Activated naive CD8-positive, alpha-beta T cell treated with anti-CD3 and anti-CD28 coated beads, Interleukin-2, amount 50 U/mL, for 24 hours (primary cell): ENCODE measurements at regions not wholly inside any gene's neighbourhood (a gene's known extent, or its start where the extent isn't known, plus 50 kb on each side); places are given as distances from the start of the nearest gene placed in this dataset.
"Not testable (repeated sequence)": the region's sequence is repeated elsewhere in the genome, so short reads cannot be mapped to it uniquely, and the experiment has no call there.

ENCODE experiments used
- ATAC-seq: fragments of 150-1000 bp; cut with Tn5 transposase; one replicate; pipeline ENCODE4 v1.10.0; 2021
- DNase-seq: peaks from one replicate; pipeline ENCODE4 v3.0.0; 2021
- H3K27ac Mint-ChIP-seq: one replicate; pipeline ENCODE4 v1.8.0; 2021; ENCODE audit warnings: mild to moderate bottlenecking, mixed read lengths
- H3K27me3 Mint-ChIP-seq: one replicate; pipeline ENCODE4 v1.8.0; 2021; ENCODE audit warnings: mixed read lengths
- H3K36me3 Mint-ChIP-seq: one replicate; pipeline ENCODE4 v1.8.0; 2021; ENCODE audit warnings: low read depth, mixed read lengths
- H3K4me1 Mint-ChIP-seq: one replicate; pipeline ENCODE4 v1.8.0; 2021; ENCODE audit warnings: mixed read lengths
- H3K4me3 Mint-ChIP-seq: one replicate; pipeline ENCODE4 v1.8.0; 2021; ENCODE audit warnings: mild to moderate bottlenecking, moderate library complexity, mixed read lengths
- H3K9me3 Mint-ChIP-seq: one replicate; pipeline ENCODE4 v1.8.0; 2021; ENCODE audit warnings: mixed read lengths

DNA sequence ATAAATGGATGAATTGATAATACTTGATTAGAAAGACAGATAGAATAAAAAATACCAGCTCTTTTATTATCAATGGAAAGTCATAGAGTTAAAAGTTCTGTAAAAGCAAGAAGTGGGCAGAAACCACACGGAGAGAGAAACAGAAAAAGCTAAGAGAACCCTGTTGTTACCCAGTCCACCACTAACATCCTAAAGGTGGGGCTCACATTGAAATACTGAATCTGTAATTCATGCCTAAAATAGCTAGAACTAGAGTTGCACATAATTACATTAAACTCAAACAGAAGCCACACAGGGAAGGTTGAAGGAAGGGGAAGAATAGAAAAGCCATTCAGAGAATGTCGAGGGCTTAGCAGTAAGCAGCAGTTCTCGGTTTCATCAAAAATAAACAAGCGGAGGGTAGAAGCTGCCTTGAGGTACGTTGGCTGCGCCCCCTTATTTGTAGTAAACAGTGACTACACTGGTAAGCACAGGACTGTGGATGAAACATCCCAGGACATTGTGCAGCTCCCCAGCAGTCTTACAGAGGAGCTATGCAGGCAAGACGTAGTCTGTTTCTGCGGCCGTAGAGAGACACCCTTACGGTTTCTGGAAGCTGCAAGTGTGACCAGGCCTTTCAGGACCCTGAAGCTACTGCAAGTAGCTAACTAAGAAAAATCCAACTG, 1247.0 kb upstream of the GYPC start:
- DNase-seq (no peak), ATAC-seq (no peak)
- Mint-ChIP-seq H3K27ac (no peak overlapping the region), H3K4me3 (no peak overlapping the region), H3K4me1 (no peaks in the 10 kb centered on the region), H3K27me3 (no peaks in the 10 kb centered on the region), H3K9me3 (peaks cover 10% of the 10 kb centered on the region), H3K36me3 (no peaks in the 10 kb centered on the region)

DNA sequence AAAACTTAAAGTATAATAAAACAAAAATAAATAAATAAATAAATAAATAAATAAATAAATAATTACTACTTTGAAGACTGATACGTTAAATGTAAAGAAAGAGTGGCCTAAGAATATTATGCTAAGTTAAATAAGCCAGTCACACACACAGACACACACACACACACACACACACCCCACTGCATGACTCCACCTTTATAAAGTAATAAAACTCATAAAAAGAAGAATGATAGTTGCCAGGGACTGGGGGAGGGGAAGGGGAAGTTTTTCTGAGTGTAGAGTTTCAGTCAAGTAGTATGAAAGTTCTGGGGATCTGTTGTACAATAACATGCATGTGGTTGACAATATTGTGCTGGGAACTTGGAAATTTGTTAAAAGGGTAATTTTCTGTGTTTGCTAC, 1237.5 kb upstream of the GYPC start:
- no peak for DNase-seq
- H3K27me3 Mint-ChIP-seq = no peaks in the 10 kb centered on the region

DNA sequence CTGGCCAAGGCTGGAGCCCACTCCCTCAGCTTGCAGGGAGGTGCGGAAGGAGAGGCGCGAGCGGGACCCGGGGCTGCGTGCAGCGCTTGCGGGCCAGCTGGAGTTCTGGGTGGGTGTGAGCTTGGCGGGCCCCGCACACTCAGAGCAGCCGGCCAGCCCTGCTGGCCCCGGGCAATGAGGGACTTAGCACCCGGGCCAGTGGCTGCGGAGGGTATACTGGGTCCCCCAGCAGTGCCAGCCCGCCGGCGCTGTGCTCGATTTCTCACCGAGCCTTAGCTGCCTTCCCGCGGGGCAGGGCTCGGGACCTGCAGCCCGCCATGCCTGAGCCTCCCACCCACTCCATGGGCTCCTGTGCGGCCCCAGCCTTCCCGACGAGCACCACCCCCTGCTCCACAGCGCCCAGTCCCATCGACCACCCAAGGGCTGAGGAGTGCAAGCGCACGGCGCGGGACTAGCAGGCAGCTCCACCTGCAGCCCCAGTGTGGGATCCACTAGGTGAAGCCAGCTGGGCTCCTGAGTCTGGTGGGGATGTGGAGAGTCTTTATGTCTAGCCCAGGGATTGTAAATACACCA, 1233.7 kb upstream of the GYPC start:
- not testable (repeated sequence) for H3K27ac Mint-ChIP-seq, H3K9me3 Mint-ChIP-seq, H3K4me1 Mint-ChIP-seq, H3K4me3 Mint-ChIP-seq, DNase-seq, H3K27me3 Mint-ChIP-seq, ATAC-seq, H3K36me3 Mint-ChIP-seq

More for the DNA sequence above, 1237.5 kb upstream of the GYPC start:
- Mint-ChIP-seq H3K27ac (no peak overlapping the region), H3K4me1 (no peaks in the 10 kb centered on the region), H3K4me3 (no peak overlapping the region), H3K36me3 (no peaks in the 10 kb centered on the region), H3K9me3 (peaks cover 4% of the 10 kb centered on the region)
- ATAC-seq = no peak

DNA sequence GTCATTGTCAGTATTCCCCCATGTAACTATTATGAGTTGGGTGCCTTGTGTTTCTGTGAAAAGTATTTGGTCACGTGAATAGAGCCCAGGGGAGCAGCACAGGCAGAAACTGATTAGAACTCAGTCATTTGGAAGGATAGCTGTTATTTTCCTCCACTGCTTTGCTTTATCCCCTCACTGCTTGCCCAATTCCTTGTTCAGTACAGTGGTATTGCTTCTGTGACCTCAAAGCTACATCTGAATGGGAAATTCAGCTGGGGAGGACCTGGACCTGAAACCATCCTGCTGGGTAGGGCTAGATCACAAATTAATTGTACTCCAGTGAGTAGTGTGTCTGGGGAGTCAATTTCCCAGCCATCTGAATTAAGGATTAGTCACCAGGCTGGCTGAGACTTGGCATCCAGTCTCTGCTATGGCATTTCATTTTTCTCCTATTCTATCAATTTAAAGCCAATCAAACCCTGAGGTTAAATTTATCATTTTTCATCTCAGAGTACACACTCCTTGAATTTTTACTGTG, 1231.6 kb upstream of the GYPC start:
- ATAC-seq = no peak
- H3K9me3 Mint-ChIP-seq = no peaks in the 10 kb centered on the region
- H3K4me1 Mint-ChIP-seq = no peaks in the 10 kb centered on the region
- no peak overlapping the region for H3K4me3 Mint-ChIP-seq
- H3K27me3 Mint-ChIP-seq = no peaks in the 10 kb centered on the region
- no peaks in the 10 kb centered on the region for H3K36me3 Mint-ChIP-seq
- H3K27ac Mint-ChIP-seq = no peak overlapping the region
- DNase-seq = no peak

DNA sequence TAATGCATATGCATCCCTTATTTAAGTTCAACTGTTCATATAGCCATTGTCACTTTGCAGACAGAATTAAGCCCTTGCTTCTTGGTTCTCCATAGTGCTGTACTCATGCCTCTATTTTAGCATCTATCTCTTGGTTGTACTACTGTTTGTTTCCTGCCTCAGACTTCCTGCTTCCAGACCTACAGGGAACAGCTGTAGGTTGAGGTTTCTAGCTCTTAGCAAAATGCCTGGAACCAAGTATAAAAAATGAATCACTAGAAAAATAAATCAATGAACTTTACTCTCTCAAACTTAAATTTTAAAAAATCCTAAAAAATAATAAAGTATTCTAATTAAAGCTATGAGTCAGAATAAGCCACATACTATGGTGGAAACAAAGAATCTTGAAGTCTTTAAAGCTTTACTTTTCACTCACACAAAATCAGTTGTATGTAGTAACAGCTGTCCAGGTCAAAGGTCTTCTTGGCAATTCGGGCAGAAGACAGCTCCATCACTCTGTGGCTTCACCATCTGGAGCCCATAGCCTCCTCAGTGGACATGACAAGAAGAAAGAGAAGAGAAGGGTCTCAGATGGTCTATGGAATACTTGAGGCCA, 1228.1 kb upstream of the GYPC start:
- Mint-ChIP-seq H3K4me3 (no peak overlapping the region), H3K36me3 (no peaks in the 10 kb centered on the region), H3K4me1 (no peaks in the 10 kb centered on the region), H3K9me3 (no peaks in the 10 kb centered on the region), H3K27me3 (no peaks in the 10 kb centered on the region), H3K27ac (no peak overlapping the region)
- ATAC-seq (no peak), DNase-seq (no peak)

DNA sequence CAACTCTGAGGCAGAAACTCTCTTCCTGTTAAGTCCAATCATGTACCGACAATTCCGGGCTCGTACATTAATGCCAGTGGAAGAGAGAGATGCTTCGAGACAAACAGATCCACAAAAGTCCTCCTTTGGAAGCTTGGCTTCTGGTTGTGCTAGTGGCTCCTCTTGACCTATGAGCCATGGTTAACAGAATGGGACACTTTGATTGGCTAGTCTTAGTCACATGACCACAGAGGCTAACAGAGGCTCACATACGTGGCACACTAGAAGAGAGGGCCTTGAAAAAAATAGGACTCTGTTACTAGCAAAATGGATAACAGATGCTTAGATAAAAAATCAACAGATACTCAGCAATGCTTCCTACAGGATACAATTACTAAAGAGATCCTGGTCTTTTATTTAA, 1211.9 kb upstream of the GYPC start:
- no peaks in the 10 kb centered on the region for H3K27me3 Mint-ChIP-seq
- H3K4me1 Mint-ChIP-seq = no peaks in the 10 kb centered on the region
- no peak overlapping the region for H3K27ac Mint-ChIP-seq
- H3K9me3 Mint-ChIP-seq = peaks cover 14% of the 10 kb centered on the region
- no peaks in the 10 kb centered on the region for H3K36me3 Mint-ChIP-seq
- ATAC-seq (no peak), DNase-seq (no peak)
- H3K4me3 Mint-ChIP-seq = no peak overlapping the region

DNA sequence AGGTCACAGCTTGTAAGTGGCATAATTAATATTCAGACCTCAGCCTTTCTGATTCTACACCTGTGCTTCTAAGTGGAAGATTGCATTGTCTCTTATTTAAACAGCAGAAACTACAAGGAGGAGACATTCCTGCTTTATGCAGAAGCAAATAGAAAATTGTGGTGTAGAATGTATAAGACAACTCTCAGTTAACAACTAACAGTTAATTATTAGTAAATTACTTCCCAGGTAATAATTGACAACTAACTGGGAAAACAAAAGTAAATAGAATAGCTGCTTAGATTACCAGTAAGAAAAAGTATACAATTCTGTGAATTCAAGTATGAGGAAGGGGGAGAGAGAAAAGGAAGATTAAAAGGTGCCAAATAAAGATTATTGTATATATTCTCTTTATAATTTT, 1210.5 kb upstream of the GYPC start:
- Mint-ChIP-seq H3K4me1 (no peaks in the 10 kb centered on the region), H3K4me3 (no peak overlapping the region), H3K9me3 (peaks cover 25% of the 10 kb centered on the region), H3K36me3 (no peaks in the 10 kb centered on the region), H3K27ac (no peak overlapping the region), H3K27me3 (no peaks in the 10 kb centered on the region)
- no peak for ATAC-seq
- DNase-seq = no peak

DNA sequence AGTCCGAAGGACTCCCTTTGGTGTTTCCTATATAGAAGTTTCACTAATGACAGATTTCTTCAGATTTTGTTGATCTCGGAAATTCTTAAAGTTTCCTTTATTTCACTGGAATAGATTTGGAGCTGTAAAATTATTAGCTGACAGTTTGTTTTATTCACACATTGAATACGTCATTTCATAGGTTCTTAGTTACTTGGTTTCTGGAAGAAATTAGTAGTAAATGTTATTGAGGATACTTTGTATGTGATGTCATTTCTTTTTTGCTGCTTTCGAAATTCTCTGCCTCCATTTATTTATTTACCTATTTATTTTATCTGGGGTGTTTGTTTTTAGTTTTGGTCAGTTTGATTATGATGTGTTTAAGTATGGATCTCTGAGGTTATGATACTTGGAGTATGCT, 1205.9 kb upstream of the GYPC start:
- DNase-seq = no peak
- H3K4me1 Mint-ChIP-seq = no peaks in the 10 kb centered on the region
- H3K27ac Mint-ChIP-seq = no peak overlapping the region

DNA sequence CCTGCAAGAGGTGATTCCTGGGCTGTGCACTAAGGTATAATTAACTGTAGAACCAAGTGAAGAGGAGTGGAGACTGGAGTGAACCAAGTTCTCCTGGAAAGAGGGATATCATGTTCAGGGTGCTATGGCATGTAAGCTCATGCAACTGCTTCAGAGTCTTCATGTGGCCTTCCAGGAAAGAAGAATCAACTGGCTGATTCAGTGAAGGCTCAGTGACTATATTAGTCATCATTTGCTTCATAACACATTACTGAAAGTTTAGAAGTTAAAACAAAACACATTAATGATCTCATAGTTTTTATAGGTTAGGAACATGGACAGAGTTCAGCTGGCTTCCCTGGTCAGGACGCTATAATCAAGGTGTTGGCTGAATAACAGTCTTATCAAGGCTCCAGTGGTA, 1200.8 kb upstream of the GYPC start:
- ATAC-seq = no peak
- Mint-ChIP-seq H3K27me3 (no peaks in the 10 kb centered on the region), H3K9me3 (peaks cover 17% of the 10 kb centered on the region), H3K4me3 (no peak overlapping the region), H3K36me3 (no peaks in the 10 kb centered on the region), H3K27ac (no peak overlapping the region), H3K4me1 (no peaks in the 10 kb centered on the region)
- no peak for DNase-seq

More for the DNA sequence above, 1205.9 kb upstream of the GYPC start:
- H3K9me3 Mint-ChIP-seq = peaks cover 31% of the 10 kb centered on the region
- H3K4me3 Mint-ChIP-seq = no peak overlapping the region
- H3K36me3 Mint-ChIP-seq = no peaks in the 10 kb centered on the region
- no peaks in the 10 kb centered on the region for H3K27me3 Mint-ChIP-seq
- ATAC-seq = no peak

DNA sequence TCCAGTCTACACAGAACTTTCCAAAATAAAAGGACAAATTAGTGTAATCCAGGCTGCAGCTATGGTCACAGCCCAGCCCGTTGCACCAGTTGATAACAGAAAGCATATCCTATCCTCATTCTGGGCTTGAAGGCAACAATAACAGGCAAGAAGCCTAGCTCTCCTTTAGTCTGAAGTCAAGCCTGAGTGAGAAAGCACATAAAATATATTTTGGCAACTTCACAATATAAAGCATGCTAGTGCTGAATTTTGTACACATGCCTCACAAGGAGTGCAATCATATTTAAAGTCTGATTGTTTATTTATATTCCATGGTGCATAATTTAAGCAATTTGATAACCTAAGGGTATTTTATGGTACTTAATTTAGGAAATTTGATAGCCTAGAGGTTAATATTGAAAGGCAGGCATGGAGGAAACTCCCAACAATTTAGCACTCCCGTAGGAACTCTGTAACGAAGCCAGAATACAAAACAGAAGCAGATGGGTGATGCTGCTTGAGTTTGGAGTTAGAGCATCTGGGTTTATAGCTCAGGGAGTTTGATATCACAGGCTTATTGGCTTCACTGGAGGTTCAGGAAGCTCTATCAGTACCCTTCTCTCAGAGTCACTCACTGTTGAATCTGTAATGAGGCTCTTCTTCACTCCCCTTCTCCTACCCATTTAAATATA, 1199.1 kb upstream of the GYPC start:
- no peaks in the 10 kb centered on the region for H3K36me3 Mint-ChIP-seq
- ATAC-seq (no peak), DNase-seq (no peak)
- H3K4me3 Mint-ChIP-seq = no peak overlapping the region
- H3K4me1 Mint-ChIP-seq = no peaks in the 10 kb centered on the region
- H3K9me3 Mint-ChIP-seq = peaks cover 11% of the 10 kb centered on the region
- no peaks in the 10 kb centered on the region for H3K27me3 Mint-ChIP-seq
- no peak overlapping the region for H3K27ac Mint-ChIP-seq

DNA sequence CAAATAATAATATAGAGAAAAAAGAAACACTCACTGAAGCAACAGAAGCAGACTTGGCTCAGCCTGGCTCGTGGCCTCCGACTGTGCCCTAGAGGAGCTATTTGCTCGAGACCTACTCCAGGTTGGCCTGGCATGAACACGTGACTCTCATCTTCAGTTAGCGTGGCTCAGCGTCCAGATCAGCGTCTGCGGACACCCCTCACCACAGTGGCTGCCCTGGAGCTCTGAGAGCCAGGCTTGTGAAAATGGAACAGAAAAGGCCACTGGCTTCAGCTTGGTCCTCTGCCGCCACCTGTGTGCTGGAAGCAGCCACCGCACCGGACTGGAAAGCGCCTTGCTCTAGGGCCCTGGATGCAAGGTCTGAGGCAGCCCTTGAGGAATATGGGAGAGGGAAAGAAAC, 1184.0 kb upstream of the GYPC start:
- H3K36me3 Mint-ChIP-seq = no peaks in the 10 kb centered on the region

DNA sequence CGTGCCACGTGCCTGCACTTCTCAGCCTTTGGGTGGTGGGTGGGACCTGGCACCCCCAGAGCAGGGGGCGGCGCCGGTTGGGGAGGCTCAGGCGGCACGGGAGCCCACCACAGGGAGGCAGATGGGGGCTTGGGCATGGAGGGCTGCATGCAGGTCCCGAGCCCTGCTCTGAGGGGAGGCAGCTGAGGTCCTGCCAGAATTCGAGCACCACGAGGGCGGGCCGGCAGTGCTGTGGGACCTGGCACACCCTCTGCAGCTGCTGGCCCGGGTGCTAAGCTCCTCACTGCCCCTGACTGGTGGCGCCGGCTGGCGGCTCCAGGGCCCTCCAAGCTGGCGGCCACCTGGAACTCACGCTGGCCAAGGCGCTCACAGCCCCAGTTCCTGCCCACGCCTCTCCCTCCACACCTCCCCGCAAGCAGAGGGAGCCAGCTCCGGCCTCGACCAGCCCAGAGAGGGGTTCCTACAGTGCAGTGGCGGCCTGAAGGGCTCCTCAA, 1176.8 kb upstream of the GYPC start:
- Mint-ChIP-seq H3K4me1 (no peaks in the 10 kb centered on the region), H3K9me3 (peaks cover 11% of the 10 kb centered on the region), H3K27ac (no peak overlapping the region), H3K27me3 (no peaks in the 10 kb centered on the region), H3K36me3 (no peaks in the 10 kb centered on the region), H3K4me3 (no peak overlapping the region)
- DNase-seq (no peak), ATAC-seq (no peak)

More for the DNA sequence above, 1184.0 kb upstream of the GYPC start:
- DNase-seq (no peak), ATAC-seq (no peak)
- Mint-ChIP-seq H3K9me3 (peaks cover 9% of the 10 kb centered on the region), H3K4me1 (no peaks in the 10 kb centered on the region), H3K27ac (no peak overlapping the region), H3K4me3 (no peak overlapping the region), H3K27me3 (no peaks in the 10 kb centered on the region)

DNA sequence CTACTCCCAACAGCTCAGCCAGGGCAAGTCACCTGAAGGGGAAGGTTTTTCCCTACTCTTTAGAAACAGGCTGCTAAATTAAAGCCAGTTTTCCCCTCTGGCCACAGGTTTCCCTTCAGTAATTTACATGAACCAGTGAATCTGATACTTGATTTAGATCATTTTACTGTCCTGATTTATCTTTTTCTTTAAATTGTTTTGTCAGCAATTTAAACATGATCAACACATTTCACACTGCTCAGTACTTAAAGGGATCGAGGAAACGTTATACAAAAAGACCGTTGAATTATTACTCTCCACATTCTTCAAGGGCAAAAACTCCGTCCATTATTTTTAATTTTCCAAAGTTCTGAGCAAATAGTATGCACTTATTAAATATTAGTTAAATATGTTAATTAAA, 1165.7 kb upstream of the GYPC start:
- Mint-ChIP-seq H3K36me3 (no peaks in the 10 kb centered on the region), H3K4me3 (no peak overlapping the region), H3K4me1 (no peaks in the 10 kb centered on the region), H3K27me3 (no peaks in the 10 kb centered on the region), H3K9me3 (peaks cover 31% of the 10 kb centered on the region), H3K27ac (no peak overlapping the region)
- DNase-seq (no peak), ATAC-seq (no peak)

DNA sequence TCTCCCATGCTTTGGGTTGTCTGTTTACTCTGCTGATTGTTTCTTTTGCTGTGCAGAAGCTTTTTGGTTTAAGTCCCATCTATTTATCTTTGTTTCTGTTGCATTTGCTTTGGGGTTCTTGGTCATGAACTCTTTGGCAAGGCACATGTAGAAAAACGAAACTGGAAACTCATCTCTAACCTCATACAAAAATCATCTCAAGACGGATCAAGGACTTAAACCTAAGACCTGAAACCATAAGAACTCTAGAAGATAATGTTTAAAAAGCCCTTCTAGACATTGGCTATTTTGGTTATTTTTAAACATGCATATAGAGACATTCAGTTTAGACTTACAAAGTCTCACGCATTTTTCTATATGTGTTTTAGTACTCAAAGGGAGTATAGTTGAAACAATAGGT, 1164.3 kb upstream of the GYPC start:
- H3K27ac Mint-ChIP-seq = no peak overlapping the region
- no peak overlapping the region for H3K4me3 Mint-ChIP-seq

DNA sequence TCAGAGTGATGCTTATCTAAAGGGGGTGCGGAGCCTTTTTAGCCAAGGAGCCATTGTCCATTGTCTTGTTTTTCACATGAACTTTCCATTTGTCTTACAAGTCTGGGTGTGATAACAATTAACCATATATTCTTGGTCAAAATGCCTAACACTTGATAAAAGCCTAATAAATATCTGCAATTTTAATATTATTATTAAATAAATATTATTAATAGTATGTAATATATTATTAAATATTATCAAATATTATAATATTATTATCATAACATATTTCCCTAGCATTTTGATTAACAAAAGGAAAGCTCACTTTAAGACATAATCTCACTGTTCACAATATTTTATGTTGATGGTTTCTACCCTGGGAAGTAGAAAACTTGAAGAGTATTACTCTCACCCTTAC, 1143.6 kb upstream of the GYPC start:
- Mint-ChIP-seq H3K4me3 (no peak overlapping the region), H3K36me3 (no peaks in the 10 kb centered on the region), H3K27me3 (no peaks in the 10 kb centered on the region), H3K27ac (no peak overlapping the region), H3K9me3 (peaks cover 4% of the 10 kb centered on the region), H3K4me1 (no peaks in the 10 kb centered on the region)
- ATAC-seq (no peak), DNase-seq (no peak)

More for the DNA sequence above, 1164.3 kb upstream of the GYPC start:
- H3K27me3 Mint-ChIP-seq = no peaks in the 10 kb centered on the region
- ATAC-seq (no peak), DNase-seq (no peak)
- peaks cover 23% of the 10 kb centered on the region for H3K9me3 Mint-ChIP-seq
- no peaks in the 10 kb centered on the region for H3K36me3 Mint-ChIP-seq
- H3K4me1 Mint-ChIP-seq = no peaks in the 10 kb centered on the region
